ENCODE measurements at regions not wholly inside any gene's neighbourhood (a gene's known extent, or its start where the extent isn't known, plus 50 kb on each side); places are given as distances from the start of the nearest gene placed in this dataset.

- H3K9me3 ChIP-seq = no peaks in the 10 kb centered on the region
- H3K27ac ChIP-seq (replicated peaks in 1 of 4) = no peak overlapping the region
- peaks cover 0 to 9% (median 1%) of the 10 kb centered on the region in 4 donors for H3K4me1 ChIP-seq
- H3K36me3 ChIP-seq = no peaks in the 10 kb centered on the region
- no peak for DNase-seq (ENCODE audit: extremely low spot score)
- H3K27me3 ChIP-seq = no peaks in the 10 kb centered on the region
- no peak for TF ChIP-seq CTCF (IDR thresholded peaks at IDR 0.05)
- intact Hi-C loops (cut with DNase I) = no loop called here
- WGBS = 51% methylated on average over 3 of the region's 3 CpGs
- H3K4me3 ChIP-seq = no peak overlapping the region
Observed at GRCh38 chr3:170643831-170644230, 58.0 kb upstream of the SLC7A14 start.

- no peak overlapping the region for H3K4me3 ChIP-seq
- no peak for TF ChIP-seq CTCF (IDR thresholded peaks at IDR 0.05)
- no peak for TF ChIP-seq POLR2AphosphoS5 (IDR thresholded peaks at IDR 0.05)
- TF ChIP-seq POLR2A (IDR thresholded peaks at IDR 0.05; ENCODE audit: low read depth) = no peak
- TF ChIP-seq EP300 (IDR thresholded peaks at IDR 0.05) = no peak
- H3K9me3 ChIP-seq = no peaks in the 10 kb centered on the region
- intact Hi-C loops (cut with DNase I) = no loop called here
- no peaks in the 10 kb centered on the region for H3K27me3 ChIP-seq
- peaks cover 0 to 9% (median 1%) of the 10 kb centered on the region in 4 donors for H3K4me1 ChIP-seq
- H3K27ac ChIP-seq (replicated peaks in 1 of 4) = no peak overlapping the region
- no peaks in the 10 kb centered on the region for H3K36me3 ChIP-seq
- peak; percentile 81 for DNase-seq (ENCODE audit: extremely low spot score)
- WGBS = 48% methylated on average over 3 of the region's 3 CpGs
Observed at GRCh38 chr3:170642882-170643601, 57.2 kb upstream of the SLC7A14 start.

DNA sequence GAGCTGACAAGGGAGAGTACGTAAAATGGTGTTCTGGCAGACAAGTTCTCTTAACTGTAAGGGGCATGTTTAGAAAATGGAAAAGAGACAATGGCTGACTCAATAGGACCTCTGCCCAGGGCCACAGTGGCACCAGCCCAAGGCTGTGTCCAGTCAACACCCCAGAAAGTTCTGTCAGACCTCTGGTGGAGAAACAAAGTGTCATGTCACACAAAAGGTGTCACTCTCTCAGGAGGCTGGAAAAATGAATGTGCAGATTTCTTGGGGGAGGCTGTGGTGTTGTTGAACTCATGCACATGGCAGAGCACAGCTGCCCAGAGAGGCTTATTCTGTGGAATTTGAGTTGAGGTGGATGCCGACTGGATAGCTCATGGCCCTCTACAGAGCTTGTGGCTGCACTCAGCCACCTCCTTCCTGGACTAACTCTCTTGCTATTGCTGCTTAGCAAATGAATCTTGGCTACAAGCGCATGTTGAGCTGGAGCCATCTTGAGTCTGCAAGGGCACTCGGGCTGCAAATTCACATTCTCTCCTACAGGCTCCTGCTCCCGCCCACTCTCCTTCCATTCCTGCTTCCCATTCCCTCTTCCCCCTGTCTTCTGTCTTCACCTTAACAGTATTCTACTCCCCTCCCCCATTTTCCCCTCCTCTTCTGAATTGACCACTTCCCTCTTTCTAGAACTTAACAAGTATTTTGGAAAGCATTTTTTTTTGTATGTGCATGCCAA, 55.8 kb upstream of the SLC7A14 start:
- TF ChIP-seq CTCF (IDR thresholded peaks at IDR 0.05) (no peak), POLR2AphosphoS5 (IDR thresholded peaks at IDR 0.05) (no peak), EP300 (IDR thresholded peaks at IDR 0.05) (no peak), POLR2A (IDR thresholded peaks at IDR 0.05; ENCODE audit: low read depth) (no peak)
- Histone ChIP-seq H3K9me3 (no peaks in the 10 kb centered on the region), H3K27me3 (no peaks in the 10 kb centered on the region), H3K36me3 (no peaks in the 10 kb centered on the region), H3K27ac (replicated peaks in 1 of 4) (no peak overlapping the region), H3K4me1 (peaks cover 0 to 9% (median 1%) of the 10 kb centered on the region in 4 donors), H3K4me3 (no peak overlapping the region)
- peak; percentile 66 for DNase-seq (ENCODE audit: extremely low spot score)
- intact Hi-C loops (cut with DNase I) = no loop called here
- 86% methylated on average over 5 of the region's 5 CpGs for WGBS

DNA sequence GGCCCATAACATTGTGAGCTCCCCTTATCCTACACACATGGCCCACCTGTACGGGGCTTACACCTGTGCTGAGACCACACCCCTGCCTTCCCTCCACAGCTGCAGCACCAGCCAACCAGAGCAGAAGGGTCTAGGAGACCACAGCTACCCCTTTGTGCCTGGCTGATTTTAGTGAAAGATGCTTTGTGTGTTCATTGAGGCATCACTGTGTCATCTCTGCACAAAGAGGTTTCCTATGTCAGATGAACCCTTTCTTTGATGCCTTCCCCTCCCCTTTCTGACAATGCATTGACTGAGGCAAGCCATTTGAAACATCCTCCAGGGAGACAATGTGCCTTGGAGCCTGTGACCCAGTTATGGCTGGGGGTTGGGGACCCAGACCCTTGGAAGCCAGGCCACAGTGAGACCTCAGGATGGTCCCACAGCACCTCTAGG, 54.9 kb upstream of the SLC7A14 start:
- H3K36me3 ChIP-seq = no peaks in the 10 kb centered on the region
- H3K27me3 ChIP-seq = no peaks in the 10 kb centered on the region
- intact Hi-C loops (cut with DNase I) = no loop called here
- WGBS = 92% methylated on average over 1 of the region's 1 CpG
- DNase-seq (ENCODE audit: extremely low spot score) = peak; percentile 64
- no peak overlapping the region for H3K4me3 ChIP-seq
- H3K9me3 ChIP-seq = no peaks in the 10 kb centered on the region
- H3K27ac ChIP-seq (replicated peaks in 1 of 4) = no peak overlapping the region
- TF ChIP-seq POLR2A (IDR thresholded peaks at IDR 0.05; ENCODE audit: low read depth) (no peak), EP300 (IDR thresholded peaks at IDR 0.05) (no peak), POLR2AphosphoS5 (IDR thresholded peaks at IDR 0.05) (no peak), CTCF (IDR thresholded peaks at IDR 0.05) (no peak)
- H3K4me1 ChIP-seq = peaks cover 0 to 9% (median 1%) of the 10 kb centered on the region in 4 donors

All from esophagus muscularis mucosa (tissue), 4 donors.